Gastroesophageal sphincter (tissue), 3 donors: ENCODE measurements at regions not wholly inside any gene's neighbourhood (a gene's known extent, or its start where the extent isn't known, plus 50 kb on each side); places are given as distances from the start of the nearest gene placed in this dataset.

Source experiments
- EP300 ChIP-seq: sonication (generic); formaldehyde crosslinking; IDR thresholded peaks from one replicate; pipeline ENCODE4 v1.6.1; 2017; ENCODE audit warnings: antibody characterized with exemption, mild to moderate bottlenecking
- TF ChIP-seq, protein P1 (sequence below), 4 experiments: fragments of 200-600 bp in 2 of 4; fragments of 450-650 bp in 2 of 4; sonication (generic) in 1 of 4; IDR thresholded peaks; one replicate each; pipeline ENCODE4 v1.5.1; 2017 to 2019; ENCODE audit warnings: antibody characterized with exemption in 4 of 4, mild to moderate bottlenecking in 2 of 4, moderate library complexity in 2 of 4

DNA sequence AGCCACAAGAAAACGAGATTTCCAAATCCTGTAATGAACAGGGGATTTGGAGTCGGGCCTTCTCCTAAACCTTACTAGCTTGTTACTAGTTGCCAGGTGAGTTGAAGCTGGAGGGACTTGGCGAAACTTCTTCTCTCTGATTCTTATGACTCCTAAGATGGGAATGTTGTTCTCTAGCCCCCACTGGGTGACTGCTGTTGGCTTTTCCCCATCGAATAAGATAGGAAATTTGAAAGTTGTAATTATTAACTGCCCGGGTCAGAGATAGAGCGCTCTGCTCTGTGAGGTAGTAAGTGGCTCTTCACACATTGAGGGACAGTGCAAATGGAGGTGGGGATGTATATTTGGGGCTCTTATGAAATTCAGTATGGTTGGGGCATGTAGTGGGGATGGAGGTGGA is 111.2 kb upstream of the MBNL2 start:
- no peak for TF ChIP-seq EP300
- TF ChIP-seq, protein P1, sequence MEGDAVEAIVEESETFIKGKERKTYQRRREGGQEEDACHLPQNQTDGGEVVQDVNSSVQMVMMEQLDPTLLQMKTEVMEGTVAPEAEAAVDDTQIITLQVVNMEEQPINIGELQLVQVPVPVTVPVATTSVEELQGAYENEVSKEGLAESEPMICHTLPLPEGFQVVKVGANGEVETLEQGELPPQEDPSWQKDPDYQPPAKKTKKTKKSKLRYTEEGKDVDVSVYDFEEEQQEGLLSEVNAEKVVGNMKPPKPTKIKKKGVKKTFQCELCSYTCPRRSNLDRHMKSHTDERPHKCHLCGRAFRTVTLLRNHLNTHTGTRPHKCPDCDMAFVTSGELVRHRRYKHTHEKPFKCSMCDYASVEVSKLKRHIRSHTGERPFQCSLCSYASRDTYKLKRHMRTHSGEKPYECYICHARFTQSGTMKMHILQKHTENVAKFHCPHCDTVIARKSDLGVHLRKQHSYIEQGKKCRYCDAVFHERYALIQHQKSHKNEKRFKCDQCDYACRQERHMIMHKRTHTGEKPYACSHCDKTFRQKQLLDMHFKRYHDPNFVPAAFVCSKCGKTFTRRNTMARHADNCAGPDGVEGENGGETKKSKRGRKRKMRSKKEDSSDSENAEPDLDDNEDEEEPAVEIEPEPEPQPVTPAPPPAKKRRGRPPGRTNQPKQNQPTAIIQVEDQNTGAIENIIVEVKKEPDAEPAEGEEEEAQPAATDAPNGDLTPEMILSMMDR (IDR thresholded peaks at IDR 0.05) = no peak
